H1 (cell line): ENCODE measurements at regions not wholly inside any gene's neighbourhood (a gene's known extent, or its start where the extent isn't known, plus 50 kb on each side); places are given as distances from the start of the nearest gene placed in this dataset.

Experiments
- CTCF ChIA-PET: fragments of 300-600 bp; sonication (Branson Sonifier 250); formaldehyde crosslinking; loops from one replicate; lab custom pipeline; 2021; ENCODE audit not compliant: partially characterized antibody; lab: Charles Lee
- POLR2A ChIA-PET: fragments of 300-600 bp; sonication (Branson Sonifier 250); formaldehyde crosslinking; loops from one replicate; lab custom pipeline; 2021; ENCODE audit warnings: inconsistent platforms; ENCODE audit not compliant: partially characterized antibody; lab: Charles Lee
- DNase-seq, 2 experiments: peaks; one replicate each; pipeline versions ENCODE4 v3.0.0 to v3.0.0-alpha.2; 2010 to 2022; ENCODE audit warnings: low spot score in 2 of 2, low read depth in 1 of 2, mixed read lengths in 1 of 2
- FAIRE-seq: peaks from 2 replicates; lab custom pipeline; 2011; peaks lifted over from hg19 to GRCh38; lab: Jason Lieb, UNC
- H2AFZ ChIP-seq: 2 replicates; pipeline ENCODE4 v1.8.1; 2012; ENCODE audit warnings: low read length, inconsistent platforms
- H2AK5ac ChIP-seq: 2 replicates; pipeline ENCODE4 v1.6.1; 2013; ENCODE audit warnings: low read depth, low read length
- H2BK120ac ChIP-seq: replicated peaks from 2 replicates; pipeline ENCODE3; 2013; ENCODE audit warnings: low read depth, low read length, inconsistent platforms
- H2BK12ac ChIP-seq: 2 replicates; pipeline ENCODE4 v1.6.1; 2013; ENCODE audit warnings: low read depth, low read length
- H2BK15ac ChIP-seq: 2 replicates; pipeline ENCODE4 v1.6.1; 2013; ENCODE audit warnings: low read length
- H2BK20ac ChIP-seq: 2 replicates; pipeline ENCODE4 v1.6.1; 2013; ENCODE audit warnings: low read length
- H2BK5ac ChIP-seq: 2 replicates; pipeline ENCODE4 v1.6.1; 2013; ENCODE audit warnings: low read depth, low read length
- H3K14ac ChIP-seq: 2 replicates; pipeline ENCODE4 v1.6.1; 2013; ENCODE audit warnings: inconsistent platforms; ENCODE audit not compliant: insufficient read length
- H3K18ac ChIP-seq: 2 replicates; pipeline ENCODE4 v1.6.1; 2013; ENCODE audit warnings: low read length; ENCODE audit errors: extremely low read depth
- H3K23ac ChIP-seq: 2 replicates; pipeline ENCODE4 v1.6.1; 2013; ENCODE audit warnings: inconsistent platforms; ENCODE audit not compliant: insufficient read length
- H3K23me2 ChIP-seq: 2 replicates; pipeline ENCODE4 v1.6.1; 2013; ENCODE audit warnings: low read depth, low read length
- H3K27ac ChIP-seq: 2 replicates; pipeline ENCODE4 v1.6.1; 2011; ENCODE audit warnings: low read depth, low read length, inconsistent platforms
- H3K27me3 ChIP-seq, 4 experiments: replicated peaks in 1 of 4; 1 replicate in 1 of 4; 2 replicates in 3 of 4; pipeline versions ENCODE4 v1.6.1 to v1.8.1; 2011 to 2013; ENCODE audit warnings: low read length in 3 of 4, mild to moderate bottlenecking in 3 of 4, inconsistent platforms in 2 of 4, mixed read lengths in 2 of 4, moderate library complexity in 1 of 4; ENCODE audit not compliant: control insufficient read depth in 3 of 4, insufficient read depth in 3 of 4; ENCODE audit errors: extremely low read depth in 1 of 4
- H3K36me3 ChIP-seq, 4 experiments: 2 replicates each; pipeline versions ENCODE4 v1.6.1 to v1.8.1; 2011 to 2013; ENCODE audit warnings: mild to moderate bottlenecking in 4 of 4, low read length in 3 of 4, moderate library complexity in 2 of 4, control low read depth in 1 of 4, inconsistent platforms in 1 of 4; ENCODE audit not compliant: insufficient read depth in 4 of 4, control insufficient read depth in 2 of 4
- H3K4ac ChIP-seq: replicated peaks from 2 replicates; pipeline ENCODE3; 2013; ENCODE audit warnings: low read length, low read depth, mixed read lengths, inconsistent platforms; ENCODE audit not compliant: insufficient read length
- H3K4me1 ChIP-seq, 4 experiments: replicated peaks in 1 of 4; 1 replicate in 1 of 4; 2 replicates in 3 of 4; pipeline versions ENCODE4 v1.6.1 to v1.8.1; 2011 to 2013; ENCODE audit warnings: low read length in 3 of 4, inconsistent platforms in 2 of 4, mixed read lengths in 1 of 4; ENCODE audit not compliant: insufficient read depth in 4 of 4, control insufficient read depth in 3 of 4
- H3K4me2 ChIP-seq, 2 experiments: 2 replicates each; pipeline versions ENCODE4 v1.6.1 to v1.8.1; 2011 to 2013; ENCODE audit warnings: low read depth in 2 of 2, low read length in 2 of 2, control low read depth in 1 of 2, inconsistent platforms in 1 of 2, mild to moderate bottlenecking in 1 of 2; ENCODE audit not compliant: insufficient read depth in 1 of 2
- H3K4me3 ChIP-seq, 4 experiments: fragments of 200-600, 300-600 bp in 1 of 4; sonication (generic), shearing (Covaris generic), sonication (Bioruptor Twin) in 1 of 4; 2 replicates each; pipeline versions ENCODE4 v1.5.1 to v1.8.1; 2011 to 2016; ENCODE audit warnings: low read length in 4 of 4, low read depth in 3 of 4, control low read depth in 2 of 4, inconsistent platforms in 2 of 4, mild to moderate bottlenecking in 2 of 4, mixed read lengths in 1 of 4, moderate library complexity in 1 of 4; ENCODE audit not compliant: insufficient read depth in 2 of 4; ENCODE audit errors: extremely low read depth in 1 of 4
- H3K56ac ChIP-seq: replicated peaks from 2 replicates; pipeline ENCODE3; 2013; ENCODE audit warnings: low read depth, mild to moderate bottlenecking, mixed read lengths, low read length, inconsistent platforms; ENCODE audit not compliant: insufficient read length
- H3K79me1 ChIP-seq: 2 replicates; pipeline ENCODE4 v1.6.1; 2013; ENCODE audit warnings: low read depth, low read length, control low read depth
- H3K79me2 ChIP-seq, 2 experiments: 2 replicates each; pipeline versions ENCODE4 v1.6.1 to v1.8.1; 2012 to 2013; ENCODE audit warnings: low read length in 2 of 2, mild to moderate bottlenecking in 2 of 2, inconsistent platforms in 1 of 2; ENCODE audit not compliant: insufficient read depth in 2 of 2, control insufficient read depth in 1 of 2
- H3K9ac ChIP-seq, 4 experiments: replicated peaks in 1 of 4; 1 replicate in 1 of 4; 2 replicates in 3 of 4; pipeline versions ENCODE4 v1.6.1 to v1.8.1; 2011 to 2013; ENCODE audit warnings: low read depth in 3 of 4, low read length in 3 of 4, control low read depth in 2 of 4, mild to moderate bottlenecking in 2 of 4, moderate library complexity in 2 of 4, inconsistent platforms in 1 of 4; ENCODE audit errors: extremely low read depth in 1 of 4
- H3K9me3 ChIP-seq, 2 experiments: 2 replicates each; pipeline versions ENCODE4 v1.6.1 to v1.8.1; 2012 to 2013; ENCODE audit warnings: mild to moderate bottlenecking in 2 of 2, moderate library complexity in 2 of 2, control low read depth in 1 of 2, inconsistent platforms in 1 of 2, low read depth in 1 of 2, low read length in 1 of 2, mixed read lengths in 1 of 2; ENCODE audit not compliant: insufficient read depth in 2 of 2
- H4K20me1 ChIP-seq, 2 experiments: replicated peaks in 1 of 2; 2 replicates each; pipeline versions ENCODE3 to v1.8.1; 2011 to 2013; ENCODE audit warnings: inconsistent platforms in 2 of 2, low read length in 2 of 2, mild to moderate bottlenecking in 1 of 2; ENCODE audit not compliant: insufficient read depth in 2 of 2, control insufficient read depth in 1 of 2
- H4K5ac ChIP-seq: 2 replicates; pipeline ENCODE4 v1.6.1; 2013; ENCODE audit warnings: low read length, low read depth, mixed read lengths, inconsistent platforms; ENCODE audit not compliant: insufficient read length
- H4K8ac ChIP-seq: 2 replicates; pipeline ENCODE4 v1.8.0; 2013; ENCODE audit warnings: mild to moderate bottlenecking, moderate library complexity, low read length, inconsistent platforms; ENCODE audit not compliant: insufficient read depth; ENCODE audit errors: extremely low read depth
- H4K91ac ChIP-seq: replicated peaks from 2 replicates; pipeline ENCODE3; 2013; ENCODE audit warnings: low read length, mixed read lengths, inconsistent platforms; ENCODE audit not compliant: insufficient read length
- CBX8 ChIP-seq: fragments of 300-800, 300-1000 bp; sonication (generic); IDR thresholded peaks from 2 replicates; pipeline ENCODE4 v1.7.1; 2016; ENCODE audit warnings: low read depth, low read length, borderline replicate concordance
- POLR2A ChIP-seq, 2 experiments: IDR thresholded peaks; 1 replicate in 1 of 2; 2 replicates in 1 of 2; pipeline ENCODE4 v1.6.1; 2011; ENCODE audit warnings: low read depth in 2 of 2, low read length in 2 of 2, mild to moderate bottlenecking in 2 of 2; ENCODE audit errors: control extremely low read depth in 1 of 2
- YY1 ChIP-seq: IDR thresholded peaks from 2 replicates; pipeline ENCODE4 v1.6.1; 2011; ENCODE audit warnings: low read depth, mild to moderate bottlenecking, low read length
- WGBS, 2 experiments: shearing (Covaris generic) in 1 of 2; methylation state at CpG; one replicate each; pipeline versions ENCODE4 v1.1.6 to v1.1.7; 2013 to 2015; ENCODE audit warnings: low lambda C conversion rate in 2 of 2, mixed read lengths in 2 of 2, inconsistent platforms in 1 of 2, low coverage in 1 of 2, missing lambda C conversion rate in 1 of 2; ENCODE audit not compliant: insufficient replicate concordance in 2 of 2, insufficient coverage in 1 of 2, insufficient read length in 1 of 2; ENCODE audit errors: extremely low coverage in 1 of 2, missing lambda C conversion rate in 1 of 2; 5-methylcytosine and 5-hydroxymethylcytosine counted together

GRCh38 chr10:9299966-9300365 is 1245.5 kb downstream of the GATA3 start:
- Histone ChIP-seq H2BK120ac (no peak overlapping the region), H2BK5ac (no peak overlapping the region), H3K23me2 (no peaks in the 10 kb centered on the region), H3K4me1 (no peaks in the 10 kb centered on the region), H3K9me3 (no peaks in the 10 kb centered on the region), H4K91ac (no peak overlapping the region), H4K8ac (no peak overlapping the region), H3K4me2 (no peak overlapping the region), H3K79me2 (no peaks in the 10 kb centered on the region), H2BK12ac (no peak overlapping the region), H3K4ac (no peak overlapping the region), H4K20me1 (no peaks in the 10 kb centered on the region), H3K23ac (no peak overlapping the region), H2BK15ac (no peak overlapping the region), H2AK5ac (no peak overlapping the region), H3K36me3 (no peaks in the 10 kb centered on the region), H3K79me1 (no peaks in the 10 kb centered on the region), H3K27me3 (no peaks in the 10 kb centered on the region), H3K9ac (no peak overlapping the region), H4K5ac (no peak overlapping the region), H2AFZ (peak overlapping the region; percentile 54; the same call in 1 of the 2 replicates), H3K18ac (no peak overlapping the region), H2BK20ac (no peak overlapping the region), H3K56ac (no peak overlapping the region), H3K4me3 (no peak overlapping the region), H3K14ac (no peak overlapping the region), H3K27ac (no peak overlapping the region)
- no peak for DNase-seq
- ChIA-PET CTCF (interaction anchor here (0.8 to 1.3 kb wide), 2 partner anchors 10 to 13 kb away, joined by 3 read pairs; no protein-coding TSS in a partner anchor), POLR2A (no interaction called here)
- WGBS, 2 experiments: 88% methylated on average over 2 of the region's 2 CpGs; no CpG with 5 or more reads in 1 of the 2 experiments
- FAIRE-seq: no peak
- TF ChIP-seq YY1 (no peak), POLR2A (IDR thresholded peaks at IDR 0.05; ENCODE audit: control extremely low read depth in 1 of 2, low read depth in 2 of 2, low read length in 2 of 2) (no peak), CBX8 (no peak)
